K562 (cell line): ENCODE measurements at regions not wholly inside any gene's neighbourhood (a gene's known extent, or its start where the extent isn't known, plus 50 kb on each side); places are given as distances from the start of the nearest gene placed in this dataset.

Experiments used
- ATAC-seq: fragments of 200-7000 bp; cut with Tn5 transposase; 3 replicates; pipeline ENCODE4 v1.9.1; 2020; ENCODE audit warnings: moderate library complexity
- BruUV-seq: library from RNA; stranded (reverse); fragments of 400-500 nt; replicated peaks from 2 replicates; lab custom pipeline; 2021; lab: Mats Ljungman, UMichigan
- CTCF ChIA-PET: fragments of 300-600 bp; formaldehyde crosslinking; extraction: SDS; loops from one replicate; lab custom pipeline; 2021; ENCODE audit warnings: low intra/inter-chr PET ratio; lab: Yijun Ruan, JAX
- POLR2A ChIA-PET: fragments of 300-600, 350-650 bp; sonication (Branson Sonifier 250); formaldehyde crosslinking; extraction: SDS; loops from one replicate; lab custom pipeline; 2021; ENCODE audit warnings: antibody characterized with exemption, inconsistent platforms; lab: Yijun Ruan, JAX
- DNase-seq, 4 experiments: peaks; one replicate each; pipeline versions ENCODE4 v3.0.0 to v3.0.0-alpha.2; 2011 to 2018; ENCODE audit warnings: low spot score in 3 of 4, mixed read lengths in 3 of 4; ENCODE audit errors: extremely low read depth in 1 of 4
- FAIRE-seq: peaks from 2 replicates; lab custom pipeline; 2011; peaks lifted over from hg19 to GRCh38; lab: Jason Lieb, UNC
- H2AFZ ChIP-seq: 2 replicates; pipeline ENCODE4 v1.6.0; 2011; ENCODE audit warnings: low read depth, low read length, control low read depth, inconsistent platforms
- H3K27ac ChIP-seq: fragments of 200-600 bp; 3 replicates; pipeline ENCODE4 v1.8.0; 2011; ENCODE audit warnings: low read depth, mild to moderate bottlenecking, control low read depth, inconsistent platforms, low read length, moderate library complexity, mixed read lengths; ENCODE audit errors: extremely low read depth
- H3K27me3 ChIP-seq, 2 experiments: fragments of 300-600 bp in 1 of 2; 2 replicates in 1 of 2; 3 replicates in 1 of 2; pipeline versions ENCODE4 v1.6.0 to v1.8.0; 2011; ENCODE audit warnings: inconsistent platforms in 2 of 2, low read length in 2 of 2, mild to moderate bottlenecking in 1 of 2, mixed read lengths in 1 of 2, moderate library complexity in 1 of 2; ENCODE audit not compliant: control insufficient read depth in 2 of 2, insufficient read depth in 2 of 2
- H3K36me3 ChIP-seq: fragments of 300-600 bp; 3 replicates; pipeline ENCODE4 v1.8.0; 2011; ENCODE audit warnings: mild to moderate bottlenecking, low read length, inconsistent platforms; ENCODE audit not compliant: control insufficient read depth, insufficient read depth
- H3K4me1 ChIP-seq, 2 experiments: fragments of 200-600 bp in 1 of 2; replicated peaks in 1 of 2; 2 replicates in 1 of 2; 3 replicates in 1 of 2; pipeline versions ENCODE4 v1.5.1 to v1.8.0; 2011; ENCODE audit warnings: inconsistent platforms in 2 of 2, low read length in 2 of 2, mild to moderate bottlenecking in 1 of 2, mixed read lengths in 1 of 2, moderate library complexity in 1 of 2; ENCODE audit not compliant: control insufficient read depth in 2 of 2, insufficient read depth in 2 of 2
- H3K4me2 ChIP-seq: 2 replicates; pipeline ENCODE4 v1.6.1; 2011; ENCODE audit warnings: low read length, control low read depth, inconsistent platforms, mixed read lengths; ENCODE audit not compliant: insufficient read depth
- H3K4me3 ChIP-seq: fragments of 200-600 bp; sonication (generic), shearing (Covaris generic); 2 replicates; pipeline ENCODE4 v1.5.1; 2016; ENCODE audit warnings: control low read depth, inconsistent platforms
- H3K79me2 ChIP-seq: fragments of 200-600 bp; 3 replicates; pipeline ENCODE4 v1.8.0; 2011; ENCODE audit warnings: low read length, inconsistent platforms; ENCODE audit not compliant: control insufficient read depth, insufficient read depth
- H3K9ac ChIP-seq, 2 experiments: 2 replicates each; pipeline versions ENCODE4 v1.6.0 to v1.6.1; 2011; ENCODE audit warnings: low read depth in 2 of 2, low read length in 2 of 2, control low read depth in 1 of 2, inconsistent platforms in 1 of 2, mild to moderate bottlenecking in 1 of 2, mixed read lengths in 1 of 2; ENCODE audit not compliant: insufficient read depth in 1 of 2
- H3K9me1 ChIP-seq: one replicate; pipeline ENCODE4 v1.6.0; 2011; ENCODE audit warnings: inconsistent platforms, mild to moderate bottlenecking, low read length, moderate library complexity; ENCODE audit not compliant: control insufficient read depth, insufficient read depth
- H3K9me3 ChIP-seq: replicated peaks from 2 replicates; pipeline ENCODE4 v1.5.1; 2011; ENCODE audit warnings: low read depth, low read length, inconsistent platforms; ENCODE audit not compliant: control insufficient read depth, insufficient read depth
- H4K20me1 ChIP-seq: replicated peaks from 2 replicates; pipeline ENCODE4 v1.6.1; 2011; ENCODE audit warnings: low read length, inconsistent platforms, mixed read lengths; ENCODE audit not compliant: control insufficient read depth, insufficient read depth
- E2F3 ChIP-seq: fragments of 250-450 bp; sonication (Bioruptor Pico); IDR thresholded peaks from 2 replicates; pipeline ENCODE4 v1.4.0; 2020; ENCODE audit warnings: mild to moderate bottlenecking
- EP300 ChIP-seq: IDR thresholded peaks from 2 replicates; pipeline ENCODE4 v1.6.1; 2012; ENCODE audit warnings: low read length, improper control_type of control experiment
- GABPB1 ChIP-seq: sonication (generic); formaldehyde crosslinking; IDR thresholded peaks from 2 replicates; pipeline ENCODE4 v1.8.0; 2022; ENCODE audit warnings: mild to moderate bottlenecking, missing genetic modification reagents
- HIVEP1 ChIP-seq: fragments of 250-450 bp; sonication (Bioruptor Pico); IDR thresholded peaks from 2 replicates; pipeline ENCODE4 v1.4.0; 2020; ENCODE audit warnings: mild to moderate bottlenecking
- NFRKB ChIP-seq: fragments of 450-650 bp; IDR thresholded peaks from 2 replicates; pipeline ENCODE4 v1.6.1; 2016; ENCODE audit warnings: low read depth
- POLR2AphosphoS2 ChIP-seq: IDR thresholded peaks from 2 replicates; pipeline ENCODE4 v1.6.1; 2012; ENCODE audit warnings: low read length, improper control_type of control experiment
- POLR2H ChIP-seq: IDR thresholded peaks from 2 replicates; pipeline ENCODE4 v1.6.1; 2016; ENCODE audit warnings: missing genetic modification characterization, low read depth, mild to moderate bottlenecking, control low read depth, missing compliant biosample characterization, moderate library complexity
- SIX5 ChIP-seq, 2 experiments: IDR thresholded peaks; 2 replicates each; pipeline ENCODE4 v1.6.1; 2011; ENCODE audit warnings: low read length in 2 of 2, borderline replicate concordance in 1 of 2, low read depth in 1 of 2, mild to moderate bottlenecking in 1 of 2, moderate library complexity in 1 of 2; ENCODE audit not compliant: insufficient read depth in 1 of 2
- SMAD3 ChIP-seq: fragments of 450-650 bp; formaldehyde crosslinking; conservative IDR thresholded peaks from 2 replicates; pipeline ENCODE4 v1.4.0; 2020; ENCODE audit warnings: mild to moderate bottlenecking
- SMAD4 ChIP-seq: fragments of 250-450 bp; sonication (Bioruptor Pico); conservative IDR thresholded peaks from 2 replicates; pipeline ENCODE4 v1.8.0; 2021; ENCODE audit warnings: inconsistent platforms, mild to moderate bottlenecking, moderate library complexity
- TEAD1 ChIP-seq, 2 experiments: fragments of 450-650 bp in 1 of 2; sonication (generic) in 1 of 2; formaldehyde crosslinking; IDR thresholded peaks; 2 replicates each; pipeline versions ENCODE4 v1.4.0 to v1.8.0; 2020 to 2022; ENCODE audit warnings: mild to moderate bottlenecking in 2 of 2, missing genetic modification reagents in 1 of 2
- ZBTB11 ChIP-seq, 3 experiments: fragments of 200-800 bp in 1 of 3; fragments of 250-450 bp in 1 of 3; fragments of 450-650 bp in 1 of 3; sonication (Bioruptor Pico) in 1 of 3; sonication (Bioruptor generic) in 1 of 3; formaldehyde crosslinking in 1 of 3; IDR thresholded peaks; 2 replicates each; pipeline versions ENCODE4 v1.6.1 to v1.8.0; 2016 to 2022; ENCODE audit warnings: mild to moderate bottlenecking in 2 of 3, missing genetic modification characterization in 2 of 3, missing compliant biosample characterization in 1 of 3, moderate library complexity in 1 of 3
- ZC3H4 ChIP-seq: sonication (generic); formaldehyde crosslinking; IDR thresholded peaks from 2 replicates; pipeline ENCODE4 v1.9.0; 2021; ENCODE audit warnings: missing genetic modification reagents, borderline replicate concordance
- ZNF589 ChIP-seq: fragments of 200-800 bp; sonication (Bioruptor generic); IDR thresholded peaks from 2 replicates; pipeline ENCODE4 v1.6.1; 2016; ENCODE audit warnings: low read depth, missing genetic modification characterization, missing compliant biosample characterization
- WGBS: fragments of 100-300 bp; shearing (Covaris generic); methylation state at CpG from one replicate; pipeline ENCODE4 v1.1.6; 2016; ENCODE audit warnings: low coverage, mixed read lengths; ENCODE audit not compliant: insufficient coverage; ENCODE audit errors: missing lambda C conversion rate; 5-methylcytosine and 5-hydroxymethylcytosine counted together
- in situ Hi-C: fragments of 300-500 bp; cut with MboI; formaldehyde crosslinking; loops from 4 replicates; pipeline ENCODE4 v1.15.0; 2018; ENCODE audit warnings: inconsistent platforms, mixed read lengths
- intact Hi-C: fragments of 100-400 bp; cut with micrococcal nuclease; formaldehyde crosslinking; loops from 2 replicates; pipeline ENCODE4 v1.14.2; 2022
- TF ChIP-seq, protein P1 (sequence below): IDR thresholded peaks from 2 replicates; pipeline ENCODE4 v1.6.1; 2012; ENCODE audit warnings: low read depth, low read length, improper control_type of control experiment, borderline replicate concordance

- Histone ChIP-seq H3K36me3 (no peaks in the 10 kb centered on the region), H3K4me3 (no peak overlapping the region), H3K9me3 (no peaks in the 10 kb centered on the region; the same call in 1 of the 2 replicates), H3K79me2 (no peaks in the 10 kb centered on the region), H3K9ac (no peak overlapping the region), H3K4me2 (no peak overlapping the region), H4K20me1 (no peaks in the 10 kb centered on the region), H3K4me1 (peaks cover 0 to 23% of the 10 kb centered on the region in 2 experiments; a peak in 4 of 5 replicates), H3K9me1 (no peaks in the 10 kb centered on the region), H2AFZ (peak overlapping the region; percentile 20; the same call in 1 of the 2 replicates), H3K27me3 (no peaks in the 10 kb centered on the region), H3K27ac (peak overlapping the region; percentile 32; the same call in 1 of the 3 replicates)
- CTCF ChIA-PET = no interaction called here
- intact Hi-C loops = no loop called here
- POLR2A ChIA-PET = interaction anchor here (0.8 to 1.1 kb wide), 2 partner anchors 9 to 27 kb away, joined by 3 read pairs; no protein-coding TSS in a partner anchor
- DNase-seq (no peak), FAIRE-seq (no peak), ATAC-seq (peak; percentile 42; the same call in 1 of the 3 replicates)
- BruUV-seq = no TSS peak
- WGBS = 19% methylated on average over 5 of the region's 5 CpGs
- in situ Hi-C loops = no loop called here
- no peak for TF ChIP-seq SIX5 (IDR thresholded peaks at IDR 0.05; ENCODE audit: borderline replicate concordance in 1 of 2, insufficient read depth in 1 of 2, low read depth in 1 of 2, low read length in 2 of 2)
- TF ChIP-seq ZNF589 (CRISPR knock-in tag) = peak; percentile 79; the same call in 1 of the 2 replicates
- TF ChIP-seq TEAD1 (CRISPR knock-in tag; IDR thresholded peaks at IDR 0.05) = 0 out of 4 replicates have a peak, but pooled peaks of 1 of the 2 experiments have one; percentile 34
- peak; percentile 75 for TF ChIP-seq SMAD4 (CRISPR knock-in tag)
- no peak for TF ChIP-seq EP300
- peak; percentile 41; the same call in 1 of the 2 replicates for TF ChIP-seq SMAD3 (CRISPR knock-in tag)
- 0 out of 2 replicates have a peak, but pooled peaks have one; percentile 35 for TF ChIP-seq HIVEP1 (CRISPR knock-in tag)
- 0 out of 2 replicates have a peak, but pooled peaks have one; percentile 49 for TF ChIP-seq POLR2H (tag)
- no peak for TF ChIP-seq GABPB1
- TF ChIP-seq ZBTB11 (CRISPR knock-in tag; IDR thresholded peaks at IDR 0.05) = 0 out of 6 replicates have a peak, but pooled peaks of 1 of the 3 experiments have one; percentile 27
- TF ChIP-seq, protein P1, sequence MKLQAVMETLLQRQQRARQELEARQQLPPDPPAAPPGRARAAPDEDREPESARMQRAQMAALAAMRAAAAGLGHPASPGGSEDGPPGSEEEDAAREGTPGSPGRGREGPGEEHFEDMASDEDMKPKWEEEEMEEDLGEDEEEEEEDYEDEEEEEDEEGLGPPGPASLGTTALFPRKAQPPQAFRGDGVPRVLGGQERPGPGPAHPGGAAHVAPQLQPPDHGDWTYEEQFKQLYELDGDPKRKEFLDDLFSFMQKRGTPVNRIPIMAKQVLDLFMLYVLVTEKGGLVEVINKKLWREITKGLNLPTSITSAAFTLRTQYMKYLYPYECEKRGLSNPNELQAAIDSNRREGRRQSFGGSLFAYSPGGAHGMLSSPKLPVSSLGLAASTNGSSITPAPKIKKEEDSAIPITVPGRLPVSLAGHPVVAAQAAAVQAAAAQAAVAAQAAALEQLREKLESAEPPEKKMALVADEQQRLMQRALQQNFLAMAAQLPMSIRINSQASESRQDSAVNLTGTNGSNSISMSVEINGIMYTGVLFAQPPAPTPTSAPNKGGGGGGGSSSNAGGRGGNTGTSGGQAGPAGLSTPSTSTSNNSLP = no peak
- 0 out of 2 replicates have a peak, but pooled peaks have one; percentile 53 for TF ChIP-seq E2F3 (CRISPR knock-in tag)
- TF ChIP-seq POLR2AphosphoS2 = no peak
- no peak for TF ChIP-seq ZC3H4
- TF ChIP-seq NFRKB = no peak
Measured at GRCh38 chr12:9367828-9368227, 159.6 kb upstream of the PZP start.
